T-helper 2 cell treated with Interferon-gamma antibody and Interleukin-4, amounts not matched to agents 5 μg/mL and 100 μg/mL, for 36 hours (primary cell): ENCODE measurements at regions not wholly inside any gene's neighbourhood (a gene's known extent, or its start where the extent isn't known, plus 50 kb on each side); places are given as distances from the start of the nearest gene placed in this dataset.

Source experiments
- DNase-seq: peaks from one replicate; pipeline ENCODE4 v3.0.0; 2021; ENCODE audit warnings: low spot score
- H3K27ac Mint-ChIP-seq: one replicate; pipeline ENCODE4 v1.8.0; 2021; ENCODE audit warnings: mild to moderate bottlenecking, mixed read lengths
- H3K27me3 Mint-ChIP-seq: one replicate; pipeline ENCODE4 v1.8.0; 2021; ENCODE audit warnings: low read depth, mixed read lengths
- H3K36me3 Mint-ChIP-seq: one replicate; pipeline ENCODE4 v1.8.0; 2021; ENCODE audit warnings: low read depth, mixed read lengths
- H3K4me1 Mint-ChIP-seq: one replicate; pipeline ENCODE4 v1.8.0; 2021; ENCODE audit warnings: low read depth, mixed read lengths
- H3K4me3 Mint-ChIP-seq: one replicate; pipeline ENCODE4 v1.8.0; 2022; ENCODE audit warnings: mild to moderate bottlenecking, moderate library complexity, mixed read lengths
- H3K9me3 Mint-ChIP-seq: one replicate; pipeline ENCODE4 v1.8.0; 2021; ENCODE audit warnings: mixed read lengths

DNA sequence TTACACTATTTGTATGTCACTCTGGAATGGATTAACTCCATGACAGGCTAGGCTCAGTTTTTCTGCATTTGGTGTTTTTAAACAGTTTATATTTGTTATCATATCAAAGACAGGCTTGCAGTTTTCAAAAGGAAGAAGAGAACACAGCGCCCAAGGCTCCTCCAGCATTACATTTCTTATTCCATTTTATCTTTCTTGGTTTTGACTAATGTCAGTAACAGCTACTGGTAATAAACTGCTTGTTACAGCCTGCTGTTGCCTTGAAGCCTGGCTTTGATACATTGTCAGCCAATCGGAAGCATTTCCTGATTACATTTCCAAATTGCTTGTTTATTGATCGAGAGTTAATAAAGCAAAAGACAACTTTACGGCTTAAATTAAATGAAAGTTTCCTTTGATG lies 166.0 kb upstream of the MDFIC start:
- no peak for DNase-seq
- Mint-ChIP-seq H3K36me3 (no peaks in the 10 kb centered on the region), H3K4me1 (peaks cover 10% of the 10 kb centered on the region), H3K4me3 (no peak overlapping the region), H3K27ac (no peak overlapping the region), H3K9me3 (no peaks in the 10 kb centered on the region), H3K27me3 (no peaks in the 10 kb centered on the region)

DNA sequence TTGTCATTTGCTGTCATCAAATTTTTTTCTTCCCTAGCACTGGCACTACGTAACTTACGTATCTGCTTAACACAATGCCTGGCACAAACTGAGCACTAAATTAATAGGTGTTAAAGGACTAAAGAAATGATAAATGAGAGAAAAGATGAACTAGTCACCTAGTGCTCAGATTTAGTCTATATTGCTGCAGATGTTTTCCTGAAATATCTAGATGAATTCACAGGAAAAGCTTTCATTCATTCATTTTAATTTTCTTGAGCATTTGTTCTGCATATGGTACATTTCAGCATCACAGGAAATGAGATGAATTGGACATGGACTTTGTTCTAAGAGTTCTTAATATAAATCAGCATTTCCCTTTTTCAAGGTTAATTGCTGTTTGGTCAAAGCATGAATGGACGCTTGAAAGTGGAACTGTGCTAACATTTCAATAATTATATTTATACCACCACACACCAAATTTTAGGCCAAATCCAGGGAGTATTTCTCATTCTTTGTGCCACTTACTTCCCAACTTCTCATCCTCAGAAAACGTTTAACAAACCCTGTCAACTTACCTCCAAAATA lies 163.2 kb upstream of the MDFIC start:
- Mint-ChIP-seq H3K27me3 (no peaks in the 10 kb centered on the region), H3K4me3 (no peak overlapping the region), H3K9me3 (no peaks in the 10 kb centered on the region), H3K36me3 (no peaks in the 10 kb centered on the region), H3K4me1 (no peaks in the 10 kb centered on the region), H3K27ac (no peak overlapping the region)
- DNase-seq = no peak

DNA sequence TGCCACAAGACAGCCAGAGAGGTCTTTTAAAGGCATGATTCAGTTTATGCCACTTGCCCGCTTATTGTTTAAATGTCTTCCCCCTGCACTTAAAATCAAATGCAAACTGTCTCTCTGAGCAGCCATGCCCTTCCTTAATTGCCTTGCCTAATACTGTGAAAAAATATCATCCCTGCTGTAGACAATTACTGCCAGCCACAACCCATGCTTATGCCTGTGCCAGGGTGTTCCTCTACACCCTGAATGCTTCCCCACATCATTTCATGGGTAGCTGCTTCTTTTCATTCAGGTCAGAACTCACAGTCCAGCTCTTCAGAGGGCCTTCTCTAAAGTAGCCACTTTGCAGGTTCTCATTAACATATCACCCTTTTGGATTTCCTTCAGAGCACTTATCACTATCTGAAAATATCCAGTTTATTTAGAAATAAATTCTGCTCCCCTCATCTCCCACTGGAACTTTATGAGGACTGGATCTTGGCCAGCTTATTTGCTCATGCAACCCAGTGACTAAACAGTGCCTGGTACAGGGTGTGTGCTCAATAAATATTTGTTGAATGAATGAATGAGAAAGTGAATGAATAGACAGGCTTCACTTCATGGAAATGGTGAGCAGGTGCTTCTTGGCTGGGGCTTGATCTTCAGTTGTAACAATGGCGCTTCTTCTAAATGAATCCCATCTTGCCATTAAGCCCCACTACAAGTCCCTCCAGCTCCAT lies 162.4 kb upstream of the MDFIC start:
- Mint-ChIP-seq H3K9me3 (no peaks in the 10 kb centered on the region), H3K27me3 (no peaks in the 10 kb centered on the region), H3K36me3 (no peaks in the 10 kb centered on the region), H3K4me3 (no peak overlapping the region), H3K4me1 (no peaks in the 10 kb centered on the region), H3K27ac (no peak overlapping the region)
- DNase-seq = no peak

DNA sequence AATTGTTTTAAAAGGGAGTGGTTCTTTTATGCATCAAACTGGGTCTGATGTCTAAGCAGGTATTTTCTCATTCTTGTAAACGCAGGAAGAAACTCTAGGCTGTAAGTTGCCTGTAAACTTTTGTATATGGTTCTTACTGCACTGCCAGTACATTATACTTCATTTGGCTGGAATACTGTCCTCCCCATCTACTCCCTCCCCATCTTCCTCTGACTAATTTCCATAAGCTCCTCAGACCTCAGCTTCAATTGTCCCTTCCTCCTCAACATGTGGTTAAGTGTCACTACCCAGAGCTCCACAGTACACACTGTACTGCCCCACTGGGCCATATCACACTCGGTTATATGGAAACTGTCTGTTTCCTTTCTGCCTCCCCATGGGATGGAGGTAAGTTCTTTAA lies 161.4 kb upstream of the MDFIC start:
- Mint-ChIP-seq H3K27me3 (no peaks in the 10 kb centered on the region), H3K9me3 (no peaks in the 10 kb centered on the region), H3K4me1 (no peaks in the 10 kb centered on the region), H3K36me3 (no peaks in the 10 kb centered on the region), H3K27ac (no peak overlapping the region), H3K4me3 (no peak overlapping the region)
- DNase-seq = no peak

DNA sequence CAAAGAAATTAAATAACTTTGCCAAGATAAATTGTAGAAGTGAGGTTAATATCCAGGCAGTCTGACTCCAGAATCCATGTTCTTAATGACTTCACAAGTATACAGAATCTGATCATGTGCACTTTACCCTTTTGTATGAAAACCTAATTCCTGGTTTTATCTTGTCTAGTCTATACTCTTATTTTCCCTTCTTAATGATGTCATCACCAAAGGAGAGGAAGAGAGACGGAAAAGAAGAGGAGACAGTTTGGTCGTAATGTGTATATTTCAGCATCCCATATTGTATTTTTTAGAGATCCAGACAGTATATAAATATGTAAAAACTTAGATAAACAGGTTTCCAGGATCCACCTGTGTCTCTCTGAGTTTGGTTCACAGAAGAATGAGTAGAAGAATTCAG lies 159.9 kb upstream of the MDFIC start:
- H3K4me1 Mint-ChIP-seq = no peaks in the 10 kb centered on the region
- H3K27me3 Mint-ChIP-seq = no peaks in the 10 kb centered on the region
- no peaks in the 10 kb centered on the region for H3K36me3 Mint-ChIP-seq
- H3K27ac Mint-ChIP-seq = no peak overlapping the region
- no peak overlapping the region for H3K4me3 Mint-ChIP-seq
- no peaks in the 10 kb centered on the region for H3K9me3 Mint-ChIP-seq
- DNase-seq = no peak

DNA sequence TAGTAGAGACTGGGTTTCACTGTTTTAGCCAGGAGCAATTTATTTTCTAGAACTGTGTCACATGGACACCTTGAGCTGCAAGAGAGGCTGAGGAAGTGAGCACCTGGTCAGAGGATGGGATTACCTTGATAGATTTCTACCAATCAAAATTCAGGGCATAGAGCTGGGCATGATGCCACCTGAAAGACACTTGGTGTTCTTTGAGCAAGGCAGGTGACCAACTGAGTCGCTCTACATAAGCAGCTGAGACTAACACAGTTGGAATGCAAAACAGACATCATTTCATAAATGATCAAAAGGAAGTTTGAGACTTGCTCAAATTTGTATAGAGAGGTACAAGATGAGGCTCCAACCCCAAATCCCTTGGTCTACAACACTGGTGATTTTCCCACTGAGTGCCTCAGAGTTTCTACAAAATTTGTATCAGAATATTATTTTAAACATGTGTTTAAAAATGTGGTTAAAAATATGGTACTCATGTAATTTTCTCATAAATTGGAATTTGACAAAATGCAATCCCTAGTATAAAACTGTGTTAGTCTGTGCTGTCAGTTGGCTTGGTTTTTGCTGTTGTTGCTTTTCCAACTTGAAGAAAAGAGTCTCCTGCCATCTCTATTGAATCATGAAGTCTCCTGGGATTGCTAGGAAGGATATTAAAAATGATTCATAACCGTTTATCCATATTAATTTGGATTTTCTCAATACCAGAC lies 156.4 kb upstream of the MDFIC start:
- no peak for DNase-seq
- Mint-ChIP-seq H3K4me1 (no peaks in the 10 kb centered on the region), H3K9me3 (no peaks in the 10 kb centered on the region), H3K4me3 (no peak overlapping the region), H3K36me3 (no peaks in the 10 kb centered on the region), H3K27ac (no peak overlapping the region), H3K27me3 (no peaks in the 10 kb centered on the region)

DNA sequence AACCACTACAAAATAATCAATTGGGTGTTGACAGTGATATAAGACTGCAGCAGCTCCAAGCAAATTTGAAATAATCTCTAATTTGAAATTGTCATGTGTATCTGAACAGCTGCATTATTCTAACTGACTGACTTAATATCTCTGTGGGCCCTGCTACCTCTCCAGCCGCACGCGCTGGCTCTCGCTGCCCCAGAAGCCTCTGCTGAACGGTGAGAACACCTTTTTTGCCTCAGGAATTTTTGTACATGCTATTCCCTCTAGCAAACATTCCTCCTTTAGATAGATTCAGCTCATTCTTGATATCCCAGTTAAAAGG lies 155.9 kb upstream of the MDFIC start:
- no peaks in the 10 kb centered on the region for H3K27me3 Mint-ChIP-seq
- no peak overlapping the region for H3K27ac Mint-ChIP-seq
- H3K4me1 Mint-ChIP-seq = no peaks in the 10 kb centered on the region
- no peak for DNase-seq
- no peaks in the 10 kb centered on the region for H3K9me3 Mint-ChIP-seq
- no peak overlapping the region for H3K4me3 Mint-ChIP-seq
- no peaks in the 10 kb centered on the region for H3K36me3 Mint-ChIP-seq

DNA sequence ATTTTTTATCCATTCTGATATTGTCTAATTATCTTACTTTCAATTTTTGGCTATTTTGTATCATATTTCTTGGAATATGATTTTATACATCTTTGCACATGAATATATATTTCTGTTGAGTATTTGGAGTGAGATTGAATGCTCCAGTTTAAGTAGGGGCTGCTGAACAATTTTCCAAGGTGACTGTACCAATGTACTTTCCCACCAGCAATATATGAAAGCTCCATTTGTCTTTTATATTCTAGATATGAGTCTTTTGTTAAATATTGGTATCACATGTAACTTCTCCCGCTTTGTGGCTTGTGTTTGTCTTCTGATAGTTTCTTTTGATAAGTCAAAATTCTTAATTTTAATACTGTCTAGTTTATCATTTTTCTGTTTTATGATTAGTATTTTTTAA lies 144.6 kb upstream of the MDFIC start:
- Mint-ChIP-seq H3K27me3 (no peaks in the 10 kb centered on the region), H3K4me3 (no peak overlapping the region), H3K9me3 (no peaks in the 10 kb centered on the region), H3K4me1 (peaks cover 2% of the 10 kb centered on the region), H3K27ac (no peak overlapping the region), H3K36me3 (no peaks in the 10 kb centered on the region)
- DNase-seq = no peak

DNA sequence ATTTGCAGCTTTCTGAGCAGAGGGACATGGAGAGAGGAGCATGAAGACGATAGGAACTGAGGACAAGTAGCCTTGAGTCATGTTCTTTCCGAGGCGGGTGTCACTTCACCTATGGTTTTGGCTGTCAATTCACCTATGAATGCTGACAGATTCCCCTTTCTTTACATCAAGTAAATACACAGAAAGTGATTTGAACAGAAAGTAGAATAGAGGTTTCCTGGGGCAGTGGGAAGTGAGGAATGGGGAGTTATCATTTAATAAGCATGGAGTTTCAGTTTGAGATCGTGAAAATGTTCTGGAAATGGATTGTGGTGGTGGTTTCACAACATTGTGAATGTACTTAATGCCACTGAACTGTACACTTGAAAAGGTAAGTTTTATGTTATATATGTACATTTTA lies 138.4 kb upstream of the MDFIC start:
- DNase-seq = no peak
- H3K4me3 Mint-ChIP-seq = no peak overlapping the region
- H3K4me1 Mint-ChIP-seq = peaks cover 7% of the 10 kb centered on the region
- H3K27me3 Mint-ChIP-seq = no peaks in the 10 kb centered on the region
- no peaks in the 10 kb centered on the region for H3K36me3 Mint-ChIP-seq
- peaks cover 6% of the 10 kb centered on the region for H3K9me3 Mint-ChIP-seq
- no peak overlapping the region for H3K27ac Mint-ChIP-seq

DNA sequence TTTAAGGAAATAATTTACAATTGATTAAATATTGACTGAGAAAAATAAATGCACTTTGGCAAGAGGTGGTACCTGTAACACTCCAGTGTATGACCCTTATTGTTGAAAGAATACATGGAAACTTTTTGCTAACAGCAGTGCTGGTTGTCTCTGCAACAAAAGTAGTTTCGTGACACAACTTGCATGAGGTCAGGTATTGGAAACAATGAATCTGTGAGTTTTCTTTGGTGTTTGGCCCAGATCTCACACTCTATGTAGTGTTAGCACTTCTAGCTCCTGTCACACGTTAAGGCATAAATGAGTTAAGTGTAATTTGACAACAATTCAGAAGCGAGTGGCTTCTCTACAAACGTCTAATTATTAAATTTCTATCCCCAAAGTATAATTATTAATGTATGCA lies 137.7 kb upstream of the MDFIC start:
- no peak overlapping the region for H3K4me3 Mint-ChIP-seq
- no peaks in the 10 kb centered on the region for H3K27me3 Mint-ChIP-seq
- no peak for DNase-seq
- peaks cover 10% of the 10 kb centered on the region for H3K9me3 Mint-ChIP-seq
- no peaks in the 10 kb centered on the region for H3K36me3 Mint-ChIP-seq
- peaks cover 10% of the 10 kb centered on the region for H3K4me1 Mint-ChIP-seq
- H3K27ac Mint-ChIP-seq = no peak overlapping the region

DNA sequence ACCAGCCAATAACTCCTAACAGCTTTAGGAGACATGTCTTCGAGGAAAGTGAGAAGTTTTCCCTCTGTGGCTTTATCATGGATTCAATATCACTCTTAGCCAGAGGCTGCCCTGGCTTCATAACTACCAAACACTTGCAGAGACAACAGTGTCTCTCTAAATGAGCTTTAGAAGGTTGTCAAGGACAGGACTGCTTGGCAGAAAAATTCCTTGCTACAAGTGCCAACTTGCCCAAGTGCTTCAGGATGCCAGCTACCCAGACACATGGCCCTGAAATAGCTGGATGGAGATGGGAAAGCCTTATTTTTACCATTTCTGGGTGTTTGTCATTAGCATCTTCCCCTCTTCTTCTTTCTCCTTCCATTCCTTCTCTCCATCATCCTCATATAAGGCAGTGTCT lies 137.1 kb upstream of the MDFIC start:
- no peaks in the 10 kb centered on the region for H3K27me3 Mint-ChIP-seq
- peaks cover 13% of the 10 kb centered on the region for H3K9me3 Mint-ChIP-seq
- H3K4me1 Mint-ChIP-seq = peaks cover 14% of the 10 kb centered on the region
- H3K4me3 Mint-ChIP-seq = no peak overlapping the region
- DNase-seq = no peak
- peak overlapping the region; percentile 60 for H3K27ac Mint-ChIP-seq
- no peaks in the 10 kb centered on the region for H3K36me3 Mint-ChIP-seq

DNA sequence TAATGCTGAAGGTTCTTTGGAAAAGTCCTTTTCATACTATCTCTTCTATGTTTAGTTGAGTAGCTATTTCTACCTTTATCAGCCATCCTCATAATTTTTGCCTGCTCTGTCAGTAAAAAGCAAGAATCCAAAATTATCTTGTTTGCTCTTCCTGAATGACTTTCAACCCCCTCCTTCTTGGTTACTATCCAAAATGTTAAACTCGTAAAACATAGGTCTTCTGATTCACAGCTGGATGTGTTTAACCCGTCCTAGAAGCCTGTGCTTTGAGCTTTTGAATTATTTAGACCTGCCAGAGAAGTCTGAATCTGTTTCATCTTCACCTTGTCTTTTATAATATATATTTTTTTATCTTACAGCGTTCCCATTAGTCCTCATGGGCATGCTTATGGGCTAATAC lies 136.4 kb upstream of the MDFIC start:
- Mint-ChIP-seq H3K9me3 (peaks cover 13% of the 10 kb centered on the region), H3K27me3 (no peaks in the 10 kb centered on the region), H3K27ac (no peak overlapping the region), H3K4me1 (peaks cover 12% of the 10 kb centered on the region), H3K4me3 (no peak overlapping the region), H3K36me3 (no peaks in the 10 kb centered on the region)
- no peak for DNase-seq

DNA sequence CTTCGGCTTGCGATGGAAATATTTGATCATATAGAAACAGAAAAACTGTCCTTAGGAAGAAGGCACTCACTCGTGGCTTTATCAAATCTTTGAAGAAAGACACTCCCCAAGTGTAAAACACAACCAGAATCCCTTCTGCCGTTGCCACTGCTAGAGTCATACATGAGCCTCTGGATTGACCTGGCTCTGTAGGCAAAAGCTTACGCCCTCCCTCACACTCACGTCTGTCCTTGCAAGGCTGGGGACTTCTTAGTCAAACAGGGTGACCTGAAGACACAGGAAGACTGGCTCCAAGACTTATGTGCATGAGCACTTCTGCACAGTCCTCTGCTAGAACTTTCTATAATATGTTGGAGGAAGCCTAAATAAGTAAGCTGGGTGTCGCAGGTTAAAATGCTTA lies 135.4 kb upstream of the MDFIC start:
- peaks cover 13% of the 10 kb centered on the region for H3K9me3 Mint-ChIP-seq
- no peaks in the 10 kb centered on the region for H3K27me3 Mint-ChIP-seq
- no peaks in the 10 kb centered on the region for H3K36me3 Mint-ChIP-seq
- H3K27ac Mint-ChIP-seq = peak overlapping the region; percentile 18
- peaks cover 15% of the 10 kb centered on the region for H3K4me1 Mint-ChIP-seq
- peak overlapping the region; percentile 3 for H3K4me3 Mint-ChIP-seq
- no peak for DNase-seq

DNA sequence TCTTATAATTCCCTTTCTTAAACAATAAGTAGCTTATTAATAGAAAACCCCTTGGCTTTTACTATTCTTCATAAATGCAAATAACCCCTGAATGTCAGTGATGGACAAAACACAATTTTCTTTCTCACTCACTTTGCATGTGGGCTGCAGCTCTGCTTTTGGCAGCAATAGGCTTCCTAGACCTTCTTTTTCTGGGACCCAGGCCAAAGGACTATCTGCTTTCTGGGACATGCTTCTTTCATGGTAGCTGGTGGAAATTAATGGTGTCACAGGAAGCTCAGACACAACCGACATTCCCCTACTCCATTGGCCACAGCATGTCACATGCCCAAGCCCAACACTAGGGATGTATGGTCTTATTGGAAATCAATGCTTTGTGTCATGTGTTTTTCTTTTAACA lies 134.3 kb upstream of the MDFIC start:
- Mint-ChIP-seq H3K9me3 (peaks cover 13% of the 10 kb centered on the region), H3K27me3 (no peaks in the 10 kb centered on the region), H3K4me3 (no peak overlapping the region), H3K4me1 (peaks cover 15% of the 10 kb centered on the region), H3K27ac (no peak overlapping the region), H3K36me3 (no peaks in the 10 kb centered on the region)
- no peak for DNase-seq

DNA sequence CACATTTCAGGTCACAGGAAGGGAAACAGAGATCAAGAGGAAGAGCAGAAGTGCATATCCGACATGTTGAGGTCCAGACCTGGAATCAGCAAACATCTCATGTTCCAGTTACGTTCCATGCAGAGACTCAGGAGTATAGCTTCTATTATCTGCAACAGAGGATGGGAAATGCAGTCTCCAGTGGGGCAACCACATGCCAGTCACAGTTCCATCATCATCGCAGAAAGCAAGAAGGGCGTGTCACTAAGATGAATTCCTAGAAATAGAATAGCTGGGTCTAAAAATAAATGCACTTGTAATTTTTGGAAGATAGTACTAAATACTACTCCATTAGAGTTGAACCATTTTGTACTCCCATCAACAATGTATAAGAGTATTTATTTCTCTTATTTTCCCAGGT lies 133.2 kb upstream of the MDFIC start:
- Mint-ChIP-seq H3K36me3 (no peaks in the 10 kb centered on the region), H3K27ac (no peak overlapping the region), H3K9me3 (peaks cover 13% of the 10 kb centered on the region), H3K27me3 (no peaks in the 10 kb centered on the region), H3K4me1 (peaks cover 22% of the 10 kb centered on the region), H3K4me3 (no peak overlapping the region)
- no peak for DNase-seq
